Activated T-helper 1 cell treated with anti-CD3 and anti-CD28 coated beads, Interleukin-12 subunit alpha, Interleukin-12 subunit beta, Interleukin-2, Interleukin-4 antibody, amounts not matched to agents 30 ng/mL and 10 ng/mL and 1 ng/mL, durations not matched to agents 14 hours and 24 hours and 36 hours (primary cell): ENCODE measurements at regions not wholly inside any gene's neighbourhood (a gene's known extent, or its start where the extent isn't known, plus 50 kb on each side); places are given as distances from the start of the nearest gene placed in this dataset.

Experiments used
- DNase-seq: peaks from one replicate; pipeline ENCODE4 v3.0.0; 2021; ENCODE audit warnings: low spot score
- H3K27ac Mint-ChIP-seq: one replicate; pipeline ENCODE4 v1.8.0; 2021; ENCODE audit warnings: mild to moderate bottlenecking, mixed read lengths
- H3K27me3 Mint-ChIP-seq: one replicate; pipeline ENCODE4 v1.8.0; 2022; ENCODE audit warnings: mild to moderate bottlenecking, moderate library complexity, mixed read lengths; ENCODE audit not compliant: insufficient read depth
- H3K36me3 Mint-ChIP-seq: one replicate; pipeline ENCODE4 v1.8.0; 2021; ENCODE audit warnings: low read depth, mixed read lengths
- H3K4me1 Mint-ChIP-seq: one replicate; pipeline ENCODE4 v1.8.0; 2021; ENCODE audit warnings: low read depth, mixed read lengths
- H3K4me3 Mint-ChIP-seq: one replicate; pipeline ENCODE4 v1.8.0; 2021; ENCODE audit warnings: mild to moderate bottlenecking, moderate library complexity, mixed read lengths
- H3K9me3 Mint-ChIP-seq: one replicate; pipeline ENCODE4 v1.8.0; 2021; ENCODE audit warnings: mixed read lengths
- intact Hi-C: fragments of 100-400 bp; cut with micrococcal nuclease; formaldehyde crosslinking; loops from one replicate; pipeline ENCODE4 v1.15.1; 2024

DNA sequence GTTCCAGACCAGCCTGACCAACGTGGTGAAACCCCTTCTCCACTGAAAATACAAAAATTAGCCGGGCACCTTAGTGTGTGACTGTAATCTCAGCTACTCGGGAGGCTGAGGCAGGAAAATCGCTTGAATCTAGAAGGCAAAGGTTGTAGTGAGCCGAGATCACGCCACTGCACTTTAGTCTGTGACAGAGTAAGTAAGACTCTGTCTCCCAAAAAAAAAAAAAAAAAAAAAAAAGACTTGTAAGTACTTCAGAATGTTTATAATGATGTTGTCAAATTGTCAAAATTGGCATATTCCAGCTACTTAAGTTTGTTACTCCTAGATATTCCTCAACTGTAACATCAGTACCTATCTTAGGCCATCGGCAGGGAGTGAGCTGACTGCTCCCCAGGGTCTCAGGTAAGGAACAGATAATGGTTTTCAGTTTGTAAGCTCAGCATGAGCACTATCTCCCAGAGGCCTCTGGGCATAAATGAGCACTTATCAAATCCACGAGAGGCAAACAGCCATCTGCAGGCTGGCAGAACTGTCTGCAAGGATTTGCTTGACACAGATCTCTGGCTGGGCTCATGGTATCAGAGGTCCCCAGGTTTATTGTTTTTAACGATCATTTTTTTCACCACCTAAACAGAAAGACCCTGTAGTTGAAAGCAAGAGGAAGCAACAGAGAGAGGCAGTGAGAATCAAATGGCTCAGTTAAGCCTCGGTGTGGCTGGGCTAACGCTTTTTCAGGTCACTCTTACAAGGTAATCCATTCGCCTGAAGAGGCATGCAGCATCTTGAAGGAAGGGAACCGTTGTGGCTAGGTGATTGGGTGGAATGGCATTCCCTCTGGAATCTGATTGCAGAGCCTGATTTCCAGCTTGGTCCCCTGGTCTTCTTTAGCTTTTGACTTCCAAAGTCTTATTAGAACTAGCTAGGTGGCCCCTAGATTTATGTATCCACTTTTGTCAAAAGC is 115.9 kb downstream of the LY86 start:
- no peaks in the 10 kb centered on the region for H3K9me3 Mint-ChIP-seq
- peaks cover 10% of the 10 kb centered on the region for H3K4me1 Mint-ChIP-seq
- H3K36me3 Mint-ChIP-seq, result peaks cover 1% of the 10 kb centered on the region
- H3K4me3 Mint-ChIP-seq, result no peak overlapping the region
- DNase-seq, result no peak
- H3K27me3 Mint-ChIP-seq, result peaks cover 48% of the 10 kb centered on the region
- no peak overlapping the region for H3K27ac Mint-ChIP-seq
- intact Hi-C loops, result no loop called here

DNA sequence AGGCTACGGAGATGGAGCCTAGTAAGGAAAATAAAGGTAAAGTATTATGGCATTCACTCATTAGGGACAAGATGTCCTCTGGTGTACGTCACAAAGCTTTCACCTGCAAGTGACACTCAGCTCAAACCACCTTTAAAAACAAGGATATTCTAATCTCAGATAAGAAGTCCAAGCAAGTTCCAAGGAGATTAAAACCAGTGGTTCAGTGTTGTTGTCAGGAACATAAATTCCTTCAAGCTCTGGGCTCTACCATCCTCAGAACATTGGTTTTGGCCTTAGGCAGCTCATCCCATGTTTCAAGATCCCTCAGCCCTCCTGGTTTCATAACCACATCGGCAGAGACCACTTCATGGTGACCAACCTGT is 116.5 kb downstream of the LY86 start:
- Mint-ChIP-seq H3K27ac (no peak overlapping the region), H3K36me3 (peaks cover 1% of the 10 kb centered on the region), H3K9me3 (no peaks in the 10 kb centered on the region), H3K4me3 (no peak overlapping the region), H3K27me3 (peaks cover 53% of the 10 kb centered on the region), H3K4me1 (peaks cover 10% of the 10 kb centered on the region)
- DNase-seq, result no peak
- intact Hi-C loops, result no loop called here

DNA sequence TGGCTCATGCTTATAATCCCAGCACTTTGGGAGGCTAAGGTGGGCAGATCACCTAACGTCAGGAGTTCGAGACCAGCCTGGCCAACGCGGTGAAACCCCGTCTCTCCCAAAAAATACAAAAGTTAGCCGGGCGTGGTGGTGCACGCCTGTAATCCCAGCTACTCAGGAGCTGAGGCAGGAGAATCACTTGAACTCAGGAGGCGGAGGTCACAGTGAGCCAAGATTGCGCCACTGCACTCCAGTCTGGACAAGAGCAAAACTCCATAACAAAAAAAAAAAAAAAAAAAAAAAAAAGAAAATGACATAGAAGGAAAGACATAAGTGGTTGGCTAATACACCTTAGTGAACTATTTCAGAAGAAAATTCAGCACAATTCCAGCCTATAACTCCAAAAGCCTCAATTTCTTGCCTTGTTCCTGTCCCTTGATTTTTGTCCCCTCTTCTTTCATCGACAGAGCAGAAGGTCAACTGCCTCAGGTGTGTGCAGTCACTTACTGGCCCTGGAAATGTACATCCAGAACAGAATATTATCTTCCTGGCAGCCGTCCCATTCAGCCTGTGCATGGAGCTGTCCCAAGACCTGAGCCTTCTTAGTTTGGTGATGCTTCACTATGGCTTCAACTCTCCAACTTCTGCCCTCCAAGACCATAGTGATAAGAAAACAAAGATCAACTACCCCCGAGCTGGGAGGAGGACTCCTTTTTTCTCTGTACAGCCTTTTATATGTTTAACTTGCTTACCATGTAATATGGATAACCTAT is 117.6 kb downstream of the LY86 start:
- intact Hi-C loops, result no loop called here
- Mint-ChIP-seq H3K4me3 (no peak overlapping the region), H3K4me1 (peaks cover 10% of the 10 kb centered on the region), H3K9me3 (no peaks in the 10 kb centered on the region), H3K36me3 (peaks cover 1% of the 10 kb centered on the region), H3K27me3 (peaks cover 60% of the 10 kb centered on the region), H3K27ac (no peak overlapping the region)
- DNase-seq, result no peak

DNA sequence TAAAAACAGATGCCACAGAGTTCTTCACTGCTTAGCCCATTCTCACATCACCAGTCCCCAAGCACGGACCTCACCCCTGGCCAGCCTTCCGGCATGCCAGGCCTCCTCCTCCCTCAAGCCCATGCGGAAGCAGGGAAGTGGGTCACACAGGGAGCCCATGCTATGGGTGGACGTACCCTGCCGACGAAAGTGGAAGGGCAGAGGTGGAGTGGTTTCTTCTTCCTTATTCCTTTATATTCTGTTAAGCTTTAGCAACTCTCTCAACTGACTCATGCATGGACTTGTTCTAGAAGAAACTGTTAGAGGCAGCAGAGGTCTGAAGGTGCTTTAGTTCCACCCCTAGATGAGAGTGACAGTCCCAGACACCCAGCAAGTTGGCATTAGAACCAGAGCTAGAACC is 118.6 kb downstream of the LY86 start:
- no peak for DNase-seq
- Mint-ChIP-seq H3K27me3 (peaks cover 56% of the 10 kb centered on the region), H3K9me3 (no peaks in the 10 kb centered on the region), H3K4me3 (no peak overlapping the region), H3K4me1 (peaks cover 18% of the 10 kb centered on the region), H3K27ac (no peak overlapping the region), H3K36me3 (peaks cover 1% of the 10 kb centered on the region)
- intact Hi-C loops, result no loop called here

DNA sequence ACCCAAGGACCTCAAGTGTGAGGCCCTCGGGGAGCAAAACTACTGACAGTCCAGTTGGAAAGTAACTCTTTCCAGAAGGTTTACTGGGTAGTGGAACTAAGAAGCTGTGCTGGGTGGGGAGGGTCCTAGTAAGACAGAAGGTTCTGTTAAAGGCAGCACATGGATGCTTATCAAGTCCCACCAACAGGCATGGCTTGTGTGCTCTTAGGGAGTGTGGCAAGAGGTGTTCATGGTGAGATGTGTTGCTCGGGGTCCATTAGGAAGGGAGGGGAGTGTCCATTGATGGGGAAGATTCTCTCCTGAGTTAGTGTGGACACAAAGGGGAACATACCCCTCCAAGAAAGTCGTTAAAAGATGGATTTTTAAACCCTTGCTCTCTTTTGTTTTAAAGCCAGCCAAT is 120.6 kb downstream of the LY86 start:
- peaks cover 1% of the 10 kb centered on the region for H3K36me3 Mint-ChIP-seq

DNA sequence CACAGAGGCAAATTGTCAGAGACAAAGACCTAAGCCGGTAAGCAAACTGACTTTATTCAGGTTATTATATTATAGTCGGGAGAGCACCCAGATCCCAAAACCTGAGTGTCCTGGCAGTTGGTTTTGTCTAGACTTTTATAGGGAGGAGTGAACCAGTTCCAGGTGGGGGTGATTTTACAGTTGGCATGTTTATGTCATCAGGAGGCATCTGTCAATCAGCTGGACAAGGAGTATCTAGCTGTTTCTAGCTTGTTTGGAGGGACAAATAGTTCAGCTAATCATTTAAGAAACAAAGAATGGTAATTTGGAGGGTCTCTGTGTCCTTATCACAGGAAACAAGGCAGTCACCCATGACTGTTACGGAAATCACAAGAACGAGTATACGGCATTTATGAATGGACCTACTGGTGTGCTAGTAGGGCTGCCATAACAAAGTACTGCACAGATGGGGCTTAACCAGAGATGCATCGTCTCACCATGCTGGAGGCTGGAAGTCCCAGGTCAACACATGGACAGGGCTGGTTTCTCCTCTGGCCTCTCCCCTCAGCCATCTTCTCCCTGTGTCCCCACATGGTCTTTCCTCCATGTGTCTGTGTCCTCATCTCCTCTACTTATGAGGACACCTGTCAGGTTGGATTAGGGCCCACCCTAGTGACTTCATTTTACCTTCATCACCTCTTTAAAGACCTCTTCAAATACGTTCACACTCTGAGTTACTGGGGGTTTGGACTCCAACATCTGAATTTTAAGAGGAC is 122.7 kb downstream of the LY86 start:
- Mint-ChIP-seq H3K9me3 (no peaks in the 10 kb centered on the region), H3K36me3 (peaks cover 1% of the 10 kb centered on the region), H3K27me3 (peaks cover 41% of the 10 kb centered on the region), H3K27ac (no peak overlapping the region), H3K4me1 (peaks cover 24% of the 10 kb centered on the region), H3K4me3 (peak overlapping the region; percentile 27)
- intact Hi-C loops, result no loop called here
- no peak for DNase-seq

More for the DNA sequence above, 120.6 kb downstream of the LY86 start:
- no peak for DNase-seq
- Mint-ChIP-seq H3K4me1 (peaks cover 24% of the 10 kb centered on the region), H3K4me3 (no peak overlapping the region), H3K27me3 (peaks cover 46% of the 10 kb centered on the region), H3K27ac (no peak overlapping the region), H3K9me3 (no peaks in the 10 kb centered on the region)
- intact Hi-C loops, result no loop called here

DNA sequence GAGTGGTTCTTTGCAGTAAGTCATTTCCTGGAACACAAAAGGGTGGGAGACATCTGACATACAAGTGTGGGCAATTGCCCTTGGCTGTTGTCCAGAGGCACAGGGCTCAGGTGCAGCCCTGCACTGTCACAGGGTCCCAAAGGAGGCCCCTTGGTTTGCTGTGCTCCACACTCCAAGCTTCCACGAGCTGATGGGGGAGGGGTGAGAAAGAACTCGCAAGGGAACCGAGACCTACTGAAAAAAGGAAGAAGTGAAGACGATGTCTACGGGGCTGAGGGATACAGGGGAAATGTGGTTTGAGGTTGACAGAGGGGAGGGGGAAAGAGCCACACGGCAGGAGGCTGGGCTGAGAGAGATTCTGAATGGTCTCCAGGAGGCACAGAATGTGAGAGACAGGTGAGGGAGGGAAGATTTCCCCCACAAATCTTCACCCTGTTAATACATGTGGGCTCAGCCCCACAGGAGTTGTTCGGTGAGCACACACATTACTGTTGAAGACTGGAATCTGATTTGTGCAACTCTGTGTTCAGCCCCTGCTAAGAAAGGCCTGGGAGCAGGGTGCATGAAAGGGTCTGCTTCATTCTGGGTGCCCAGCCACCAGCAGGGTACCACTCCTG is 123.4 kb downstream of the LY86 start:
- DNase-seq, result no peak
- no peaks in the 10 kb centered on the region for H3K9me3 Mint-ChIP-seq
- peaks cover 24% of the 10 kb centered on the region for H3K4me1 Mint-ChIP-seq
- H3K36me3 Mint-ChIP-seq, result peaks cover 1% of the 10 kb centered on the region
- no peak overlapping the region for H3K27ac Mint-ChIP-seq
- peak overlapping the region; percentile 27 for H3K4me3 Mint-ChIP-seq
- H3K27me3 Mint-ChIP-seq, result peaks cover 38% of the 10 kb centered on the region
- intact Hi-C loops, result no loop called here

DNA sequence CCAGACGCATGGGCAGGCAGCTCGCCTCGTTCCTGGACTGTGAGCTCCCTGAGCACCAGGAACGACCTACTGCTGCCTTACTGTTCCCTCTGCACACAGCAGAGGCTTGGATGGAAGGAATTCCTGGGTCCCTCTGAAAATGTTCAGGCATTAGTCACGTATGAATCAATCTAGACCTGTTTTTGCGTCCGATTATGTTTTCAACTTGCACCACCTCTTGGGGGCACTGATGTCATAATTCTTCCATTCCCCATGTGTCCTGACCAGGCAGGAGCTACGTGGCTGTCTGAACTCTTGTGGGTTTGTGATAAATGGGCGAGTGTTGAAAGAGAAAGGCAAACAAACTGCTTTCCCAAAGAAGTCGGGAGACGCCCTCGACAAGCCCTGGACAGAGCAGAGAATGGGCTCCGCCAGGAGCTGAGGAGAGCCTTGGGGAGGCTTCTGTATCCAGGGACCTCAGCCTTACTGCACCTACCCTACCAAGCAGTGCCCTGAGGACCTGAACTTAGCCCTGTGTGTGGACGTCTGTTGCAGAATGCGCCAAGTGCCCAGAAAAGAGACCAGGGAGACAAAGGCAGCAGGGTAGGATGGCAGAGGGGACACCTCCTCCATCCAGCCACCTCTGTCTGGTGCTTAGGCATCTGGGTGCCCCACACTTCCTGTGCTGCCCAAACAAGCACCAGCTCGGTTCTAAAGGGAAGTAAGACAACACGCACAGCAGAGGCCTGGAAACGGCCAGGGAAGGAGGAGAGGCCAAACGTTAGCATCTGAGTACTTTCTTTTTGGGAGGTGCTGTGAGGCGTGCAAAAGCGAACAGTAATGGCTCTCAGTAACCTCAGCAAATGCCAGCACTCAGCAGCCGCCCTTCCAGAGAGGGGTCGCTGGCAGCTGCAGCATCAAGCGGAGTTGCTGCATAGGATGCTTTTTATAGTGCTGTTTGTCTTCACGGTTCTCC is 124.2 kb downstream of the LY86 start:
- Mint-ChIP-seq H3K4me3 (peak overlapping the region; percentile 27), H3K36me3 (peaks cover 1% of the 10 kb centered on the region), H3K4me1 (peaks cover 25% of the 10 kb centered on the region), H3K27ac (peak overlapping the region; percentile 63), H3K9me3 (no peaks in the 10 kb centered on the region), H3K27me3 (peaks cover 34% of the 10 kb centered on the region)
- no peak for DNase-seq
- intact Hi-C loops, result no loop called here

DNA sequence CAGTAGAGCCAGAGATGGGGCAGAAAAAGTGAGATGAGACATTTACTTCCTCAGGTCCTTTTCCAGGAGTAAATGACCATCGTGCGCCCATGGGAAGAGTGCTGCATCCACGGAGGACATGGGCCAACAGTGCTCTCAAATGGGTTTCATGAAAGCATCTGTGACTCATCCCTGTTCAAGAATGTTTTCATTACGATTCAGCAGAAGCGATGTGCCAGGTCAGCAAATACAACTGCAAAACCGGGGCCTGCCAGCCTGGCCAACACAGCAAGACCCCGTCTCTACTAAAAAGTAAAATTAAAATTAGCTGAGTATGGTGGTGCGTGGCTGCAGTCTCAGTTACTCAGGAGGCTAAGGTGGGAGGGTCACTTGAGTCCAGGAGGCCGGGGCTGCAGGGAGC is 125.1 kb downstream of the LY86 start:
- H3K4me1 Mint-ChIP-seq, result peaks cover 34% of the 10 kb centered on the region

DNA sequence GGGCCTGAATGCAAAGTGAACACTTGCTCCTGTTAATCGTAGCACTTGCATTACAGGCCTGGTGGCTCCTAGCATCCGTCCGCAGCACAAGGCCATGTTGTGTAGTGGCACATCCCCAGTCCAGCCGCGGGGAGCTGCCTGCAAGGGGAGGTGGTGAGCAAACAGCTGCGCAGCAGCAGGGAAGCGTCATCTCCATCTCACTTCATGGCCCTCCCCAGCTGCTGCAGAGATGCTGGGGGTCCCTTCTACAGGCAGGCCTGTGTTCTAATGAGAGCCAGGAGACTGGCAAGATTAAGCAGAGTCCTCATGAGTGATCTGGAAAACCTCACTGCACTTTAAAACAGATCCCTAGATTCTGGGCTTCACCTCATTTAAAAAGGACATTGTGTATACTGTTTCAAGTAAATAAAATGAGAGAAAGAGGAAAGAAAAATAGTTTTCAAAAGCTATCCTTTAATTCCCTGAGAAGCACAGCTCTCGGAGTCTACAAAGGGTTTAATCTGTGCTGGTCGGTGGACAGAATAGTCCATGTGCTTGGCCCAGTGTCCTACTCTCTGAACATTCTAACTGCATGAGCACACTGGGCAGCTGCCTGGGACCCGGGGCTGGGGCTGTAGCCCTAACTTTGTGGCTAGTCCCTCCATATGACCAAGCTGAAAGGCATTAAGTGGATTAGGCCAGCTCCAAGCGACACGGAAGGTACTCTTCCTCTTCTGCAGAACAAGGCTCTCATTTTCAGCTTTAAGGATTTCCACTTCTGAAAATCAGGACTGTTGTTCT is 125.8 kb downstream of the LY86 start:
- Mint-ChIP-seq H3K27me3 (peaks cover 24% of the 10 kb centered on the region), H3K4me3 (no peak overlapping the region), H3K36me3 (no peaks in the 10 kb centered on the region), H3K4me1 (peaks cover 40% of the 10 kb centered on the region), H3K27ac (no peak overlapping the region), H3K9me3 (no peaks in the 10 kb centered on the region)
- intact Hi-C loops, result no loop called here
- no peak for DNase-seq

More for the DNA sequence above, 125.1 kb downstream of the LY86 start:
- H3K9me3 Mint-ChIP-seq, result no peaks in the 10 kb centered on the region
- DNase-seq, result no peak
- intact Hi-C loops, result no loop called here
- H3K4me3 Mint-ChIP-seq, result peak overlapping the region; percentile 30
- H3K27me3 Mint-ChIP-seq, result peaks cover 30% of the 10 kb centered on the region
- H3K36me3 Mint-ChIP-seq, result peaks cover 1% of the 10 kb centered on the region
- no peak overlapping the region for H3K27ac Mint-ChIP-seq

DNA sequence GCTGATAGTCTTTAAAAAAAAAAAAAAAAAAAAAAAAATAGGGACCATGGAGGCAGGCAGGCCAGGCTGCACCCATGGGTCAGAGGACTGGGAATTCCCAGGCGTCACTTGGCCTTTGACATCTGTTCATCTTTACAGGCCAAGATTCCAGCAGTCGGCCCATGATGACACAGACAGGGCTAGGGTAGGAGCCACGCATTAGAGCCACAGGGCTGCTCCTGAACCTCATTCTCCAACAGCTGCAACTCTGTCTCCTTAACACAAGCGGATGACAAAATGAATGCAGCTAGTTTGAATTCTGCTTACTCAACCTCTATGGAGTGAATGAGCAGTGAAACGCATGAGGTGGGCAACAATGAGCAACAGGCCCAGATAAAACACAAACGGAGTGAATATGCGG is 126.4 kb downstream of the LY86 start:
- Mint-ChIP-seq H3K36me3 (no peaks in the 10 kb centered on the region), H3K27ac (no peak overlapping the region), H3K27me3 (peaks cover 18% of the 10 kb centered on the region), H3K4me1 (peaks cover 43% of the 10 kb centered on the region), H3K4me3 (no peak overlapping the region), H3K9me3 (no peaks in the 10 kb centered on the region)
- no peak for DNase-seq
- intact Hi-C loops, result no loop called here
